Progenitor cell of endocrine pancreas (in vitro differentiated cells): ENCODE measurements at regions not wholly inside any gene's neighbourhood (a gene's known extent, or its start where the extent isn't known, plus 50 kb on each side); places are given as distances from the start of the nearest gene placed in this dataset.
"Not testable (repeated sequence)": the region's sequence is repeated elsewhere in the genome, so short reads cannot be mapped to it uniquely, and the experiment has no call there.

Source experiments
- DNase-seq: peaks from one replicate; pipeline ENCODE4 v3.0.0; 2021; ENCODE audit warnings: low spot score; ENCODE audit not compliant: unreplicated experiment
- H3K27ac Mint-ChIP-seq: 2 replicates; pipeline ENCODE4 v1.8.0; 2021; ENCODE audit warnings: mild to moderate bottlenecking, moderate library complexity, mixed read lengths
- H3K27me3 Mint-ChIP-seq: 2 replicates; pipeline ENCODE4 v1.8.0; 2021; ENCODE audit warnings: mixed read lengths
- H3K36me3 Mint-ChIP-seq: 2 replicates; pipeline ENCODE4 v1.8.0; 2022; ENCODE audit warnings: mixed read lengths; ENCODE audit not compliant: insufficient read depth
- H3K4me1 Mint-ChIP-seq: 2 replicates; pipeline ENCODE4 v1.8.0; 2021; ENCODE audit warnings: low read depth, mixed read lengths
- H3K4me3 Mint-ChIP-seq: 2 replicates; pipeline ENCODE4 v1.8.0; 2021; ENCODE audit warnings: low read depth, mild to moderate bottlenecking, moderate library complexity, mixed read lengths
- H3K9me3 Mint-ChIP-seq: 2 replicates; pipeline ENCODE4 v1.8.0; 2021; ENCODE audit warnings: low read depth, mixed read lengths
- TF ChIP-seq, protein P1 (sequence below): fragments of 200-600 bp; sonication (generic); IDR thresholded peaks from one replicate; pipeline ENCODE4 v1.5.0; 2021; ENCODE audit warnings: antibody characterized with exemption, mild to moderate bottlenecking; ENCODE audit not compliant: unreplicated experiment

DNA sequence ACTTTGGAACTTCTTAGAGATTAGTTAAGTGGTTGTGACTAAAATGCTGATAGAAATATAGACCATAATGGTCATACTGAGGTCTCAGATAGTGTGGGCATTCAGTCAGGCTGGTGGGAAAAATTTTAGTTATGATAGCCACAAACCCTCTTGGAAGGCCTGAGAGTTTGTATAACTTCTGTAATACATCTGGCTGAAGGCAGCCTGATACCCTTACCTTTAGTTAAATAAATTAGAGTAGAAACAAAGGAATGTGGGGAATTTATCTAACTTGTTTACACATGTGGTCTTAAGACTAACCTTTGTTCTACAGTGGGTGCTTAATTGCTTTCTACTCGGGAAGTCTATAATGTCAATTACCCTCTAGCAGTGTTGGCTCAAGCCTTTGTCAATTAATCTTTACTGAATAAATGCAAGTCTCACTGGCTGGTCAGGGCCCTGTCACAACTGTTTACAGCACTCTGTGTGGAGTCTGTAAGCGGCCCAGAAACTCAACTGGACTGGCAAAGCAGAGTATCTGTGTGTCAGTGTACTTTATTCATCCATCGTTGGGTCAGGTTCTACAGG, 184.0 kb downstream of the FBXO4 start:
- Mint-ChIP-seq H3K4me1 (no peaks in the 10 kb centered on the region), H3K27ac (no peak overlapping the region), H3K9me3 (peaks cover 35% of the 10 kb centered on the region), H3K36me3 (peaks cover 9% of the 10 kb centered on the region), H3K27me3 (no peaks in the 10 kb centered on the region), H3K4me3 (no peak overlapping the region)
- DNase-seq: no peak
- TF ChIP-seq, protein P1, sequence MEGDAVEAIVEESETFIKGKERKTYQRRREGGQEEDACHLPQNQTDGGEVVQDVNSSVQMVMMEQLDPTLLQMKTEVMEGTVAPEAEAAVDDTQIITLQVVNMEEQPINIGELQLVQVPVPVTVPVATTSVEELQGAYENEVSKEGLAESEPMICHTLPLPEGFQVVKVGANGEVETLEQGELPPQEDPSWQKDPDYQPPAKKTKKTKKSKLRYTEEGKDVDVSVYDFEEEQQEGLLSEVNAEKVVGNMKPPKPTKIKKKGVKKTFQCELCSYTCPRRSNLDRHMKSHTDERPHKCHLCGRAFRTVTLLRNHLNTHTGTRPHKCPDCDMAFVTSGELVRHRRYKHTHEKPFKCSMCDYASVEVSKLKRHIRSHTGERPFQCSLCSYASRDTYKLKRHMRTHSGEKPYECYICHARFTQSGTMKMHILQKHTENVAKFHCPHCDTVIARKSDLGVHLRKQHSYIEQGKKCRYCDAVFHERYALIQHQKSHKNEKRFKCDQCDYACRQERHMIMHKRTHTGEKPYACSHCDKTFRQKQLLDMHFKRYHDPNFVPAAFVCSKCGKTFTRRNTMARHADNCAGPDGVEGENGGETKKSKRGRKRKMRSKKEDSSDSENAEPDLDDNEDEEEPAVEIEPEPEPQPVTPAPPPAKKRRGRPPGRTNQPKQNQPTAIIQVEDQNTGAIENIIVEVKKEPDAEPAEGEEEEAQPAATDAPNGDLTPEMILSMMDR: no peak

DNA sequence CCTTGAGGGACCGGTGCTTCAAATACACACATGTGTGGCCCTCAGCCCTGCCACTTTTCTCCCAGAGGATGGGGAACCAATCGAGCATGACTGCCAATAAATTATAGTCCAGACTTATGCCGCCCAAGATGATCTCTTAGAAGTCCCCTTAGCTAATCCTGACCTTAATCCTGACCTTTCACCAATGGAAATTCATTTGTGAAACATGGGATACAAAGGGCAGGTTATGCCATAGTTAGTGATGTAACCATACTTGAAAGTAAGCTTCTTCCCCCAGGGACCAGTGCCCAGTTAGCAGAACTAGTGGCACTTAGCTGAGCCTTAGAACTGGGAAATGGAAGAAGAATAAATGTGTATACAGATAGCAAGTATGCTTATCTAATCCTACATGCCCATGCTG, 190.6 kb downstream of the FBXO4 start:
- DNase-seq, H3K27me3 Mint-ChIP-seq: not testable (repeated sequence)

DNA sequence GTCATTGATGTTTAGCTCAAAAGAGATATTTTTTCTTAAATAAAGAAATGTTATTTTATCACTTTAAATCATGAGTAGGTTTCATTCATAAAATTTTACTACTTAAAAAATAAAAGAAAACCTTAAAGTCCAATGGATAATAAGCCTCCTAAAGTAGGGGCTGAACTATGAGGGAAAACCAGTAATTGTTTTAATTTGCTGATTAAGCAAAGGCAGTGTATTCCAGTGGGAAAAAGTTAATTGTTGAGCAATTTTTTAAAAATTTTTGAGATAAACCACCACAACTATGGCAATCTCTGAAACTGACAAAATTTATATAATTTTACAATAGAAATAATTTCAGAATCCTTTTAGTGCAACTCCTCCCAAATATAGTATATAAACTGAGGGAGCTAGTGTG, 195.0 kb downstream of the FBXO4 start:
- TF ChIP-seq, protein P1: no peak
- H3K4me3 Mint-ChIP-seq: no peak overlapping the region
- no peaks in the 10 kb centered on the region for H3K27me3 Mint-ChIP-seq
- no peaks in the 10 kb centered on the region for H3K36me3 Mint-ChIP-seq
- H3K4me1 Mint-ChIP-seq: no peaks in the 10 kb centered on the region
- H3K27ac Mint-ChIP-seq: no peak overlapping the region
- DNase-seq: no peak
- peaks cover 11% of the 10 kb centered on the region for H3K9me3 Mint-ChIP-seq

More for the DNA sequence above, 190.6 kb downstream of the FBXO4 start:
- not testable (repeated sequence) for H3K4me3 Mint-ChIP-seq, H3K36me3 Mint-ChIP-seq, H3K4me1 Mint-ChIP-seq, H3K27ac Mint-ChIP-seq
- peaks cover 11% of the 10 kb centered on the region for H3K9me3 Mint-ChIP-seq

DNA sequence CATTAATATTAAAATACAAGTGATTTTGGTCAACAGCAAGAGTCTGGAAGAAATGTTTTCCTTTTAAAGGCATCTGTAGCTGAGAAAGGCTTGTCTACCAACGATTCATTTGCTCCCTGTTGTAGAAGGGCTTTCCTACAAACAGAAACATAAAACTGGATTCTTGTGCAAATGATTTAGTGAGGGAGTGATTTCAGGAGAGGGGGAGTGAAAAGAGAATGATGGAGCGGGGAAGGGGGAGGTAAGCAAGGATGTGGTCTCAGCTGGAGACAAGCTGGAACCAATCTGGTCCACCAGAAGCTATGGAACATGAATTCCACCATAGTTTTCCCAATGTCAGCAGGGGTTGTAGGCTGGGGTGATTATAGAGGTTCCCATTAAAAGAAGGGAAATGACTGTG, 196.3 kb downstream of the FBXO4 start:
- TF ChIP-seq, protein P1: no peak
- H3K4me1 Mint-ChIP-seq: no peaks in the 10 kb centered on the region
- no peak overlapping the region for H3K27ac Mint-ChIP-seq
- no peak overlapping the region for H3K4me3 Mint-ChIP-seq
- H3K9me3 Mint-ChIP-seq: peaks cover 14% of the 10 kb centered on the region
- no peaks in the 10 kb centered on the region for H3K27me3 Mint-ChIP-seq
- no peaks in the 10 kb centered on the region for H3K36me3 Mint-ChIP-seq
- DNase-seq: no peak

DNA sequence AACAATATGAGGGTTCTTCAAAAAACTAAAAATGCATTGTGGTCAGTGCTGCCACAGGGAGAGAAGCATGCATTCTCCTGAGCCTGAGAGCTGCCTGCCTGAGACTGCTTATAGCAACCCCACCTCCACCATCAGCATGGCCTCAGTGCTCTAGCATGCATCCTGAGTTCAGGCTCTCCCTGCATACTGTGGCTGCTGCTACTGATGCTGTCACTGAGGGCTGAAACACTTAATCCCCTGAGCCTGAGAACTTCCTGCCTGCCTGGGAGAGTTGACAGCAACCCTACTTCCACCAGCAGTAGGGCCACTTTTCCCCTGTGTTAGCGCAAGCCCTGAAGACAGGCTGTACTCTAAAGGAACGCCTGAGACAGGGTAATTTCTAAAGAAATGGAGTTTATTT, 206.0 kb downstream of the FBXO4 start:
- DNase-seq: no peak
- H3K9me3 Mint-ChIP-seq: peaks cover 6% of the 10 kb centered on the region
- H3K36me3 Mint-ChIP-seq: no peaks in the 10 kb centered on the region
- no peak overlapping the region for H3K27ac Mint-ChIP-seq
- H3K4me1 Mint-ChIP-seq: no peaks in the 10 kb centered on the region
- TF ChIP-seq, protein P1: no peak
- H3K27me3 Mint-ChIP-seq: no peaks in the 10 kb centered on the region
- H3K4me3 Mint-ChIP-seq: no peak overlapping the region

DNA sequence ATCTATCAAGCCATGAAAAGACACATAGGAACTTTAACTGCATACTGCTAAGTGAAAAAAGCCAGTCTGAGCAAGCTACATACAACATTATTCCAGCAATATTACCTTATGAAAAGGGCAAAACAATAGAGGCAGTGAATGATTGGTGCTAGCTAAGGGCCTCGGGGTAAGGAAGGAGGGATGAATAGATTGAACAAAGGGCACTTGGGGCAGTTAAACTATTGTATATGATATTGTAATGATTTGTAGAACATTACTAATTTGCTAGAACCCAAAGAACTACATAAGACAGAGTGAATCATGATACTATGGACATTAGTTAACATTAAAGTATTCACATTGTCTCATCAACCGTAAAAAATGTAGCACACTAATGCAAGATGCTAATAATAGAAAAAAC, 218.3 kb downstream of the FBXO4 start:
- no peaks in the 10 kb centered on the region for H3K4me1 Mint-ChIP-seq
- no peak for DNase-seq
- H3K9me3 Mint-ChIP-seq: peaks cover 8% of the 10 kb centered on the region
- peaks cover 2% of the 10 kb centered on the region for H3K36me3 Mint-ChIP-seq
- no peak overlapping the region for H3K27ac Mint-ChIP-seq
- TF ChIP-seq, protein P1: no peak
- no peaks in the 10 kb centered on the region for H3K27me3 Mint-ChIP-seq
- H3K4me3 Mint-ChIP-seq: no peak overlapping the region
